GM12874 (cell line): ENCODE measurements at regions not wholly inside any gene's neighbourhood (a gene's known extent, or its start where the extent isn't known, plus 50 kb on each side); places are given as distances from the start of the nearest gene placed in this dataset.

Experiments
- CTCF ChIP-seq: IDR thresholded peaks from 2 replicates; pipeline ENCODE4 v1.5.1; 2011; ENCODE audit warnings: low read depth, mild to moderate bottlenecking, control low read depth, low read length, moderate library complexity; ENCODE audit not compliant: insufficient read depth

GRCh38 chr12:4822572-4822971 is 87.1 kb upstream of the KCNA1 start:
- no peak for TF ChIP-seq CTCF

- TF ChIP-seq CTCF = no peak
Observed at GRCh38 chr12:4824380-4824779, 85.3 kb upstream of the KCNA1 start.

- TF ChIP-seq CTCF = no peak
Observed at GRCh38 chr12:4825011-4825858, 84.5 kb upstream of the KCNA1 start.

- TF ChIP-seq CTCF = no peak
Observed at GRCh38 chr12:4826909-4827308, 82.8 kb upstream of the KCNA1 start.

- TF ChIP-seq CTCF = no peak
Observed at GRCh38 chr12:4828176-4828575, 81.5 kb upstream of the KCNA1 start.

GRCh38 chr12:4829161-4829792 is 80.4 kb upstream of the KCNA1 start:
- no peak for TF ChIP-seq CTCF

- no peak for TF ChIP-seq CTCF
Observed at GRCh38 chr12:4829793-4830162, 79.9 kb upstream of the KCNA1 start.
